22Rv1 (cell line): ENCODE measurements at regions not wholly inside any gene's neighbourhood (a gene's known extent, or its start where the extent isn't known, plus 50 kb on each side); places are given as distances from the start of the nearest gene placed in this dataset.

Experiments used
- H3K27ac ChIP-seq: fragments of 450-650 bp; 2 replicates; pipeline ENCODE4 v1.5.1; 2017
- CTCF ChIP-seq: fragments of 450-650 bp; IDR thresholded peaks from 2 replicates; pipeline ENCODE4 v1.5.1; 2017; ENCODE audit warnings: mild to moderate bottlenecking
- ZFX ChIP-seq: fragments of 450-650 bp; IDR thresholded peaks from 2 replicates; pipeline ENCODE4 v1.6.1; 2017; ENCODE audit warnings: antibody characterized with exemption, borderline replicate concordance

DNA sequence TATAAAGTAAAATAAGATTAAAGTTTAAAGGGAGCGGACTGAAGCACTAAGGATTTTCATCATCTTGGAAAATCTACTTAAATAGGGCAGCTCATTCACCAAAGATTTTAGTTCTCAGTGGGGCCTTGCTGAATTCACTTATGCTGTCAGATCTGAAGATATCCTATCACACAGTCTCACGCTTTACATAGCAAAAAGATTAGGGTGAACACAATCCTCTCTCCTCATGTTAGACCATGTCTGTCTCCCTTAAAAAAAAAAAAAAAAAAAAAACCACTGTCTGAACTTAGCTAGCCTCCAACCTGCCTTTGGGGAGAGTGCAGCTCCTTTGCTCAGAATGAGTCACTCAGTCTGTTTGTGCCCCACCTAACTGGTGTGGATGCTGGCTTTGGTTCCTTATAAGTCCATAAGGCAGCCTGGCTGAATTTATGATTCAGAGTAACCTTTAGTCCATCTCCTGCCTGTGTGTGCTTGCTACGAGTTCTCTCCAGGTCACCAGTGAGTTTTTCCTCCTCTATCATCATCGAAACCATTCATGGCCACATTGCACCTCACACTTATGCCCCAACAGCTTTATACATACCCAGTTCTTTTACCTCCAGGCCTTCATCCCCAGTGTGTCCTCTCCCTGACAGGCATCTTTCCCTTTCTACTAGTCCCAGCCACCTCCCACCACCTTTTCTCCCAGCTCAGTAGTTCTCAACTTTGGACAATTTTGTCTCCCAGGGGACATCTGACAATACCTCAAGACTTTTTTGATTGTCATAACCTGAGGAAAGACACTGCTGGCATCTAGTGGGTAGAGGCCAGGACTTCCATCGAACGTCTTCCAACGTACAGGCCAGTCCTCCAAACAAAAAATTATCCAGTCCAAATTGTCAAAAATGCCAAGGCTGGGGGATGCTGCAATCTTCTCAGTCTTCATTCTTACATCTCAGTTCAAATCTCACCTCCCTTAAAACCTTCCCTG lies 220.7 kb upstream of the EMCN start:
- TF ChIP-seq CTCF = no peak
- TF ChIP-seq ZFX = no peak

DNA sequence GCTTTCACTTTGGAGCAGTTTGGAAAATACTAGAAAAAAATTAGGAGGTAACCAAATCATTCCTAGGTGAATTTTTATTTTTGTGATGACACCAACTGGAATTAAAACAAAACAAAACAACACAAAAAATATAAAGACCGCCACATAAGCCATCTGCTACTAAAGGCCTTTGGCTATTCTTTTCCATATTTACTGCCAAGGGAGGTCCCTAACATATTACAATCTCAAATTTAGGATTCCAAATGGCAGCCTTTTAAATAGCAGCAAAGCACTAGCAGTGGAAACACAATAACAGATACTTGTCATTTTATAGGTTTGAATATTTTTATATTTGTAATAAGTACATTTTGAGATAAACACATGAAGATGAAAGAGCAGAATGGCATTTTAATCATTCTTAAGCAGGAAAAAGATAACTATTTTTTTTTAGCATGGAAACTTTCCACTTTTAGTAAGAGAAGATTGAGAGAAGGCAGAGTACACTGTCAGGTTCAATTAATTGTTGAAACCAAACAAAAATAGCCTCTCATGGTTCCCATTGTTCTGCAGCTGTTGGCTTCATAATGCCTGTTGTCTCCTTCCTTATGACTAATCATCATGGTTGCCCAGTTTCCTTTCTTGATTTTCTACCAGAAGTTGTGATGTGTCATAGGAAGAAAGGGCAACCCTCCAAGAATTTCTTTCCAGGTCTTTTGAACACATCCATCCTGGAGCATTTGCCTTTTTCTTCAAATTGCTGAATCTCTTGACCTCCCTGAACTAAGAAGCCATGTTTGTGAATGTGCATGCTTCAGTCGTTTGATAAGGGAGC lies 219.0 kb upstream of the EMCN start:
- no peak for TF ChIP-seq CTCF
- TF ChIP-seq ZFX = no peak
- no peak overlapping the region for H3K27ac ChIP-seq

More for the DNA sequence above, 220.7 kb upstream of the EMCN start:
- H3K27ac ChIP-seq = no peak overlapping the region

DNA sequence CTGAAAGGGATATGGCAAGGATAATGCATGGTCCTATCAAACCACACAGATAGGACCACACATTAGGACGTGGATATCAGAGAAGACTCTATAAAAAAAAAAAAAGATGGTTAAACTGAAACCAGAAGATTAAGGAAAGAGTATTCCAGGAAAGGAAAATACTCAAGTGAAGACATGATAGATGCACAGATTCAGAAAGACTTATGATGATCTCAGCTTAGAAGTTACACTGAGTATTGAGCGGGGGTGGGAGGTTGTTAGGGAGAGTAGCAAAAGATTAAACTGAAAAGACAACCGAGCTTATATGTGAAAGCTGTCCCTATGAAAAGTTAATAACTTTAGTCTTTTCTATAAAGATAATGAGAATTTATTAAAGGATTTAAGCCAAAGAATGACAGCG lies 211.0 kb upstream of the EMCN start:
- TF ChIP-seq CTCF (no peak), ZFX (no peak)
- no peak overlapping the region for H3K27ac ChIP-seq

DNA sequence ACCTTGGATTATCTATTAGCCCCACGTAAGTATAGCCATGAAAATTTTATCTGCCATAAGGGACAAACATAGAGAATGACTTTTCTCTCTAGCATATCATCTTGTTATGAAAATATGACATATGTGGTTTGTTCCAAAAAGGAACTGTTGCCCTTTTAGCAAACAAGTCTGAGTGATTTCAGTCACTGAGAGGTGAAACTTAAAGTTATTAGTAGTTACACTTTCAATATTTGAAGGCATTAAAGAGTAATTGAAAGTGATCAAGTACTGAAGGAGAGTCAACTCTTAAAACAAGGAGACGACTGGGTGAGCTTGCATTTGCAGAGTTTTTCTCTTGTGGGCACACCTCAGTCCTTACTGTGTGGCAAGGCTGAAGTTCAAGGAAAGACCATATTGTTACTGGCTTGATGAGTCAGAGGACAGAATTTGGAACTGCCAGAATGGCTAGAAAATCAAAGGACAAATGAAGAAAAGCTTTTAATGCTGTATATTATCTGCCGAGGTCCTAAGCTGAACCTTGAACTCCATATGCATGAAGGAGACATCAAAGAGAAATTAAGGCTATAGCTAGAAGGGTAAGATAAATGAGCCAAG lies 205.1 kb upstream of the EMCN start:
- TF ChIP-seq CTCF = no peak
- no peak for TF ChIP-seq ZFX
- H3K27ac ChIP-seq = no peak overlapping the region

- no peak overlapping the region for H3K27ac ChIP-seq
- TF ChIP-seq ZFX = no peak
- no peak for TF ChIP-seq CTCF
Measured at GRCh38 chr4:100722133-100722532, 204.3 kb upstream of the EMCN start.

- H3K27ac ChIP-seq = no peak overlapping the region
- no peak for TF ChIP-seq CTCF
- no peak for TF ChIP-seq ZFX
Measured at GRCh38 chr4:100721490-100721889, 203.7 kb upstream of the EMCN start.

- H3K27ac ChIP-seq = no peak overlapping the region
- TF ChIP-seq ZFX (no peak), CTCF (no peak)
Measured at GRCh38 chr4:100721077-100721476, 203.3 kb upstream of the EMCN start.
